ENCODE measurements at regions not wholly inside any gene's neighbourhood (a gene's known extent, or its start where the extent isn't known, plus 50 kb on each side); places are given as distances from the start of the nearest gene placed in this dataset.
"Not testable (repeated sequence)": the region's sequence is repeated elsewhere in the genome, so short reads cannot be mapped to it uniquely, and the experiment has no call there.

DNA sequence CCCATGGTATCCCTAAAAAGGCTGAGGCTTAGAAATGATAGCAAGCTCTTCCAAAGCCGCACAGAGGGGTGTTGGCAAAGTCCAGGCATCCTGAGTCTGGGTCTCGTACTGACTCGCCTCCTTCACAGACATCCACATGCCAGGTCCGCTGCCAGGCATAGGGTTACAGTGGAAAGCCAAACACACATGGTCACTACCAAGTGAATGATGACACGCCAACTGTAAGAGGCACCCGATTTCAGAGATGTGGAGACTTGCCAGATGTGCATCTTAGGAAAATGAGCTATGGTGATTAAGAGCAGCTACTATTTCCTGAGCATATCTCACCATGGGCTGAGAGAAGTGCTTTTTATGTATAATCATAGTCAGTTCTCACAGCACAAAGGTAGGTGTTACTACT is 314.9 kb downstream of the MIAT start:
- intact Hi-C loops (cut with DNase I) = no loop called here
- no peaks in the 10 kb centered on the region for H3K9me3 ChIP-seq
- H3K36me3 ChIP-seq = no peaks in the 10 kb centered on the region
- H3K27me3 ChIP-seq = no peaks in the 10 kb centered on the region
- no peak overlapping the region for H3K4me3 ChIP-seq
- no peak overlapping the region for H3K27ac ChIP-seq
- TF ChIP-seq, protein P1, sequence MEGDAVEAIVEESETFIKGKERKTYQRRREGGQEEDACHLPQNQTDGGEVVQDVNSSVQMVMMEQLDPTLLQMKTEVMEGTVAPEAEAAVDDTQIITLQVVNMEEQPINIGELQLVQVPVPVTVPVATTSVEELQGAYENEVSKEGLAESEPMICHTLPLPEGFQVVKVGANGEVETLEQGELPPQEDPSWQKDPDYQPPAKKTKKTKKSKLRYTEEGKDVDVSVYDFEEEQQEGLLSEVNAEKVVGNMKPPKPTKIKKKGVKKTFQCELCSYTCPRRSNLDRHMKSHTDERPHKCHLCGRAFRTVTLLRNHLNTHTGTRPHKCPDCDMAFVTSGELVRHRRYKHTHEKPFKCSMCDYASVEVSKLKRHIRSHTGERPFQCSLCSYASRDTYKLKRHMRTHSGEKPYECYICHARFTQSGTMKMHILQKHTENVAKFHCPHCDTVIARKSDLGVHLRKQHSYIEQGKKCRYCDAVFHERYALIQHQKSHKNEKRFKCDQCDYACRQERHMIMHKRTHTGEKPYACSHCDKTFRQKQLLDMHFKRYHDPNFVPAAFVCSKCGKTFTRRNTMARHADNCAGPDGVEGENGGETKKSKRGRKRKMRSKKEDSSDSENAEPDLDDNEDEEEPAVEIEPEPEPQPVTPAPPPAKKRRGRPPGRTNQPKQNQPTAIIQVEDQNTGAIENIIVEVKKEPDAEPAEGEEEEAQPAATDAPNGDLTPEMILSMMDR (IDR thresholded peaks at IDR 0.05) = no peak
- no peaks in the 10 kb centered on the region for H3K4me1 ChIP-seq
- no peak for DNase-seq (ENCODE audit: low spot score in 2 of 2)

DNA sequence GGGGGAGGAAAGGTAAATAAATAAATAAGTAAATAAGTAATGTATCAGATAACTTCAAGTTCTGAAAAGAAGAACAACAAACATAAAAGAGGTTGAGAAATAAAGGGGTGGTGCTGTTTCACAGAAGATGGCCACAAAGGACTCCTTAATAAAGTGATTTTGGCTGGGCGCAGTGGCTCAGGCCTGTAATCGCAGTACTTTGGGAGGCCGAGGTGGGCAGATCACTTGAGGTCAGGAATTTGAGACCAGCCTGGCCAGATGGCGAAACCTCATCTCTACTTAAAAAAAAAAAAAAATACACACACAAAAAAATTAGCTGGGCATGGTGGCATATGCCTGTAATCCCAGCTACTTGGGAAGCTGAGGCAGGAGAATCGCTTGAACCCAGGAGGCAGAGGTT is 315.5 kb downstream of the MIAT start:
- DNase-seq (ENCODE audit: low spot score in 2 of 2); intact Hi-C loops (cut with DNase I): not testable (repeated sequence)

DNA sequence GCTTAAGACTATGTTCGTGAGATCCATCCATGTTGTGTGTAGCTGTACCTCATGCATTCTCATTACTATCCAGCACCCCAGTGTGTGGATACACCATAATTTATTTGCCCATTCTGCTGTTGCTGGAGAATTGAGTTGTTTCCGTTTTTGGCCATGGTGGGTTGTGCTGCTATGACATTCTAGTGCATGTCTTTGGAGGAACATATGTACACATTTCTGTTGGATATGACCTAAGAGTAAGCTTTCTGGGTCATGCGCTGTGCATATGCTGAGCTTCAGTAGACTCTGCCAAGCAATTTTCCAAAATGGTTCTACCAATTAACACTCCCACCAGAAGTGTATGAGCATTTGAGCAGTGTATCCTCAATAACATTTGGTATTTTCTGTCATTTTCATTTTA is 316.6 kb downstream of the MIAT start:
- no peak for DNase-seq (ENCODE audit: low spot score in 2 of 2)
- TF ChIP-seq, protein P1 (IDR thresholded peaks at IDR 0.05) = no peak
- intact Hi-C loops (cut with DNase I) = no loop called here
- H3K9me3 ChIP-seq = no peaks in the 10 kb centered on the region
- no peak overlapping the region for H3K27ac ChIP-seq
- no peaks in the 10 kb centered on the region for H3K4me1 ChIP-seq
- H3K4me3 ChIP-seq = no peak overlapping the region
- no peaks in the 10 kb centered on the region for H3K27me3 ChIP-seq
- H3K36me3 ChIP-seq = no peaks in the 10 kb centered on the region

More for the DNA sequence above, 315.5 kb downstream of the MIAT start:
- not testable (repeated sequence) for H3K27me3 ChIP-seq, H3K4me1 ChIP-seq, H3K4me3 ChIP-seq, H3K36me3 ChIP-seq, H3K27ac ChIP-seq, H3K9me3 ChIP-seq

DNA sequence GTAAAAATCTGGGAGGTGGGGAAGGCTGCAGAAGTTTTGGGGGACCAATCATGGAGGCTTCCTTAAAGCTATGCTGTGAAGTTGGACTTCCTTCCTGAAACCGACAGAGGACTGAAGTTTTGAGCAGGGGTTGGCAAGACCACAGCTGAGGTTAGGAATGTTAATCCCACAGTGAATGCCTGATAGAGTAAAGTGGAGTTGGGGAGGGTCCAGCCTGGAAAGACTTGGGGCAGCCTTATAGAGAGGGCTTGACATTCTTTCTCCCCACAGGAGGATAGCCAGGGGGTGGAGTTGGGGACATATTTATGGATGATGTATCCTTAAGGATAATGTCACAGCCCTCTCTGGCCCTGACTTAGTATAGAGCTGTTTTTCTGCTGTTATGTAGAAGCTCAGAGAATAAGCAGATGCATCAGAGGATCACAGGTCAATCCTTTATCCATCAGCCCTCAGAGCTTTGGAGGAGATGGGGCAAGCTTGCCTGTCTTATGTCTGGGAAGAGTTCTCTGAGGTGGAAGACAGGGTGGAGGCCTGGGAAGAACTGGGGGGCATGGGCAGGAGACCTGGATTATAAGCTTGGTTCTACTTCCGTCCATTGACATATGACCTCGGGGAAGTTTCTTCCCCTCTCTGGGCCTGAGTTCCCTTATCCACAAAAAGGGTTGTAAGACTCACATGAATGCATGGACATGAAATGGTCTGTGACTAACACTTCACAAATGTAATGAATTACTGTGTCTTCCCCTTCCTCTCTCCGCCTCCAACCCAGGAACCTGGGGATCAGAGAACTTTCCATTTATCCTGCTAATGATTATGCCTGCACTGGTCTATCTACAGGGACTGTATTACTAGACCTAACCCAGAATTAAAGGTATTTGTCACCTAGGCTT is 317.8 kb downstream of the MIAT start:
- TF ChIP-seq, protein P1 (IDR thresholded peaks at IDR 0.05) = no peak
- no peak overlapping the region for H3K27ac ChIP-seq
- intact Hi-C loops (cut with DNase I) = no loop called here
- no peaks in the 10 kb centered on the region for H3K27me3 ChIP-seq
- no peaks in the 10 kb centered on the region for H3K9me3 ChIP-seq
- H3K4me3 ChIP-seq = no peak overlapping the region
- H3K36me3 ChIP-seq = no peaks in the 10 kb centered on the region
- no peaks in the 10 kb centered on the region for H3K4me1 ChIP-seq
- DNase-seq (ENCODE audit: low spot score in 2 of 2) = no peak

DNA sequence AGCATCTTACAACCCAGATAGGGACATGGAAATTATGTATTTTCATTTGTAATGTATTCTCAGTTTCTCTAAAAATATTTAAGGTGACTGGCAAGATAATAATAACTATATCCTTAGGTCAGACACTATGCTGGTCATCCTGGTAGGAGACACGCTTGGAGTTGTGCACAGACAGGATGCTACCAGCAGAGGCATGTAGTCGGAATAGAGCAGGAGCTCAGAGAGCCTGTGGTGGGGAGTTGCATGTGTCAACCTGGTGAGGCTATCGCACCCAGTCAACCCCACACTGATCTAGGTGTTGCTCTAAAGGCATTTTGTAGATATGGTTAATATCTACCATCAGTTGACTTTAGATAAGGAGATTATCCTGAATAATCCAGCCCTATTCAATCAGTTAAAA is 318.5 kb downstream of the MIAT start:
- Histone ChIP-seq H3K4me3 (no peak overlapping the region), H3K36me3 (no peaks in the 10 kb centered on the region), H3K9me3 (no peaks in the 10 kb centered on the region), H3K4me1 (peaks cover 0 to 2% of the 10 kb centered on the region in 2 donors), H3K27me3 (no peaks in the 10 kb centered on the region), H3K27ac (no peak overlapping the region)
- TF ChIP-seq, protein P1 (IDR thresholded peaks at IDR 0.05) = no peak
- no peak for DNase-seq (ENCODE audit: low spot score in 2 of 2)
- intact Hi-C loops (cut with DNase I) = no loop called here

DNA sequence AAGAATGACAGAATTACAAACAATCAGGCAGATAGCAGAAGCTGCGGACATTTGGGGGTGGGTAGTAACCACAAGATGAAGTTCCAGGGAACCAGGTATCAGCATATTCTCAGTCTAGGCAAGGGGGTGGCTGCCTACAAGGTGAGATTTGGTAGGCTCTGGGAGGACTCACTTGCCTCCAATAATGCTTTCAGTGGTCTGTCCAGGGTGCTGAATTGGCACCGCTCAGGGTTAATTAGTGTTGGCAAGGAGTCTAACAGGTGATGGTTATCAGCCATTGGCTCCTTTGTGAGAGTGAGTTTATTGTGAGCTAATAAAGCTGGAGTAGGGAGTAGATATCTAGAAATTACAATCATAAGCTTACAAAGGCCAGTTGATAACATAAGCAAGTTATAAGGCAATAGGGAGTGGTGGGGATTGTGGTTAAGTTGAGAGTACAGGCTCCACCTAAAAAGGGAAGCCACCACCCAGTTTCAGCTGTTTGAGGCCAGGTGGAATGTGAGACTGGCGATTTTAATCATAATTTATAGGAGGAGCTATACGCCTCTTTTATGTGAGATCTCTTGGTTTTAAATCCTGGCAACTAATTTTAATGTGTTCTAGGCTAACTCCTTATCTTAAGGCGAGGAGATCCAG is 320.5 kb downstream of the MIAT start:
- Histone ChIP-seq H3K4me3 (no peak overlapping the region), H3K9me3 (no peaks in the 10 kb centered on the region), H3K4me1 (peaks cover 0 to 10% of the 10 kb centered on the region in 2 donors), H3K27ac (no peak overlapping the region), H3K27me3 (no peaks in the 10 kb centered on the region), H3K36me3 (no peaks in the 10 kb centered on the region)
- intact Hi-C loops (cut with DNase I) = no loop called here
- DNase-seq (ENCODE audit: low spot score in 2 of 2) = no peak
- TF ChIP-seq, protein P1 (IDR thresholded peaks at IDR 0.05) = no peak
